Liver (tissue), 8 donors: ENCODE measurements at regions not wholly inside any gene's neighbourhood (a gene's known extent, or its start where the extent isn't known, plus 50 kb on each side); places are given as distances from the start of the nearest gene placed in this dataset.

ENCODE experiments used
- DNase-seq: peaks from one replicate; pipeline ENCODE4 v3.0.0-alpha.2; 2017; ENCODE audit warnings: low spot score
- H3K27ac ChIP-seq, 2 donors: one replicate each; pipeline ENCODE4 v1.7.0; 2013; ENCODE audit warnings: inconsistent platforms in 2 of 2, low read length in 2 of 2, control low read depth in 1 of 2, low read depth in 1 of 2, mild to moderate bottlenecking in 1 of 2
- H3K27me3 ChIP-seq, 4 donors: one replicate each; pipeline versions ENCODE4 v1.6.1 to v1.7.0; 2013; ENCODE audit warnings: low read length in 3 of 4, inconsistent platforms in 1 of 4, mild to moderate bottlenecking in 1 of 4, moderate library complexity in 1 of 4; ENCODE audit not compliant: control insufficient read depth in 4 of 4, insufficient read depth in 4 of 4
- H3K36me3 ChIP-seq, 4 donors: one replicate each; pipeline versions ENCODE4 v1.6.1 to v1.7.0; 2013; ENCODE audit warnings: low read length in 3 of 4, mild to moderate bottlenecking in 3 of 4, low read depth in 1 of 4, moderate library complexity in 1 of 4; ENCODE audit not compliant: control insufficient read depth in 4 of 4, insufficient read depth in 3 of 4
- H3K4me1 ChIP-seq, 4 donors: one replicate each; pipeline versions ENCODE4 v1.6.1 to v1.7.0; 2013; ENCODE audit warnings: low read length in 3 of 4, mild to moderate bottlenecking in 3 of 4, moderate library complexity in 1 of 4; ENCODE audit not compliant: control insufficient read depth in 4 of 4, insufficient read depth in 4 of 4
- H3K4me3 ChIP-seq, 3 donors: one replicate each; pipeline versions ENCODE4 v1.6.1 to v1.7.0; 2013; ENCODE audit warnings: low read length in 3 of 3, control low read depth in 1 of 3, low read depth in 1 of 3, mild to moderate bottlenecking in 1 of 3
- H3K9ac ChIP-seq, 2 donors: one replicate each; pipeline ENCODE4 v1.7.0; 2013; ENCODE audit warnings: low read length in 2 of 2, mild to moderate bottlenecking in 2 of 2, moderate library complexity in 2 of 2, control low read depth in 1 of 2, low read depth in 1 of 2
- H3K9me3 ChIP-seq, 4 donors: one replicate each; pipeline versions ENCODE4 v1.6.1 to v1.7.0; 2013; ENCODE audit warnings: low read length in 3 of 4; ENCODE audit not compliant: control insufficient read depth in 4 of 4
- EGR1 ChIP-seq, 2 donors: IDR thresholded peaks; 2 replicates each; pipeline ENCODE4 v1.6.1; 2016 to 2018; ENCODE audit warnings: antibody characterized with exemption in 2 of 2, low read depth in 2 of 2
- FOXA1 ChIP-seq: IDR thresholded peaks from 2 replicates; pipeline ENCODE4 v1.6.1; 2016; ENCODE audit warnings: antibody characterized with exemption
- FOXA2 ChIP-seq: IDR thresholded peaks from 2 replicates; pipeline ENCODE4 v1.6.1; 2016; ENCODE audit warnings: antibody characterized with exemption
- HNF4A ChIP-seq, 2 donors: conservative IDR thresholded peaks; 2 replicates each; pipeline ENCODE4 v1.6.1; 2016; ENCODE audit warnings: antibody characterized with exemption in 2 of 2, mild to moderate bottlenecking in 2 of 2
- HNF4G ChIP-seq: IDR thresholded peaks from 2 replicates; pipeline ENCODE4 v1.6.1; 2016; ENCODE audit warnings: antibody characterized with exemption
- JUND ChIP-seq, 2 donors: IDR thresholded peaks; 2 replicates each; pipeline ENCODE4 v1.6.1; 2016; ENCODE audit warnings: antibody characterized with exemption in 2 of 2
- NR2F2 ChIP-seq: IDR thresholded peaks from 2 replicates; pipeline ENCODE4 v1.6.1; 2016; ENCODE audit warnings: antibody characterized with exemption
- RXRA ChIP-seq, 2 donors: IDR thresholded peaks; 2 replicates each; pipeline ENCODE4 v1.6.1; 2017 to 2018; ENCODE audit warnings: antibody characterized with exemption in 2 of 2, mild to moderate bottlenecking in 1 of 2
- SP1 ChIP-seq: IDR thresholded peaks from 2 replicates; pipeline ENCODE4 v1.6.1; 2018; ENCODE audit warnings: antibody characterized with exemption, mild to moderate bottlenecking
- TAF1 ChIP-seq: conservative IDR thresholded peaks from 2 replicates; pipeline ENCODE4 v1.6.1; 2016; ENCODE audit warnings: antibody characterized with exemption, mild to moderate bottlenecking
- YY1 ChIP-seq: IDR thresholded peaks from 2 replicates; pipeline ENCODE4 v1.6.1; 2016; ENCODE audit warnings: antibody characterized with exemption, mild to moderate bottlenecking
- whole genome bisulfite sequencing: extraction: QIAGEN DNeasy Blood & Tissue Kit; methylation state at CpG from one replicate; pipeline ENCODE4 v1.1.7; 2013; 5-methylcytosine and 5-hydroxymethylcytosine counted together
- TF ChIP-seq, protein P1 (sequence below): fragments of 150-350 bp; IDR thresholded peaks from 2 replicates; pipeline ENCODE4 v1.5.1; 2017; ENCODE audit warnings: improper control_type of control experiment, low read depth, low read length; ENCODE audit not compliant: missing input control
- TF ChIP-seq, protein P2 (sequence below): IDR thresholded peaks from 2 replicates; pipeline ENCODE4 v1.6.1; 2016; ENCODE audit warnings: antibody characterized with exemption, mild to moderate bottlenecking
- TF ChIP-seq, protein P3 (sequence below): IDR thresholded peaks from 2 replicates; pipeline ENCODE4 v1.6.1; 2016; ENCODE audit warnings: antibody characterized with exemption
- TF ChIP-seq, protein P4 (sequence below): IDR thresholded peaks from 2 replicates; pipeline ENCODE4 v1.6.1; 2016; ENCODE audit warnings: antibody characterized with exemption
- TF ChIP-seq, protein P5 (sequence below): IDR thresholded peaks from 2 replicates; pipeline ENCODE4 v1.6.1; 2016; ENCODE audit warnings: antibody characterized with exemption
- donor health status: healthy.
- donor health status: healthy.
- donor health status: healthy.
- donor health status: healthy.
- donor health status: healthy.

DNA sequence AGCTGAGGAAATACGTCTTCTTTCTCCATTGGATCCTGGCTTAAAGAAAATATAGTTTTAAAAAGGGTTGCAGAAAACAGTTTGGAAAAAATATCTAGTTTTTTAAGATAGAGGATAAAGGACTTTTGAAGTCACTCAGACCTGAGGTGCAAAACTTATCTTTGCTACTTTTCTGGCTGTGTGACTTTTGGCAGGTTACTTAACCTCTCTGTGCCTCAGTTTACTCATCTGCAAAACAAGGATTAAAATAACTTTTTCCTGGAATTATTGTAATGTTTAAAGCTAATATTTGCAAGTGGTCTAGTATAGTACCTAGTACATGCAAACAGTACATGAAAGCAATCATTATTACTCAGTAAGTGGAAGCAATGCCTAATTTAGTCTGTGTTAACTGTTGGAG, 176.8 kb downstream of the TBX5 start (continued):
- TF ChIP-seq, protein P1, sequence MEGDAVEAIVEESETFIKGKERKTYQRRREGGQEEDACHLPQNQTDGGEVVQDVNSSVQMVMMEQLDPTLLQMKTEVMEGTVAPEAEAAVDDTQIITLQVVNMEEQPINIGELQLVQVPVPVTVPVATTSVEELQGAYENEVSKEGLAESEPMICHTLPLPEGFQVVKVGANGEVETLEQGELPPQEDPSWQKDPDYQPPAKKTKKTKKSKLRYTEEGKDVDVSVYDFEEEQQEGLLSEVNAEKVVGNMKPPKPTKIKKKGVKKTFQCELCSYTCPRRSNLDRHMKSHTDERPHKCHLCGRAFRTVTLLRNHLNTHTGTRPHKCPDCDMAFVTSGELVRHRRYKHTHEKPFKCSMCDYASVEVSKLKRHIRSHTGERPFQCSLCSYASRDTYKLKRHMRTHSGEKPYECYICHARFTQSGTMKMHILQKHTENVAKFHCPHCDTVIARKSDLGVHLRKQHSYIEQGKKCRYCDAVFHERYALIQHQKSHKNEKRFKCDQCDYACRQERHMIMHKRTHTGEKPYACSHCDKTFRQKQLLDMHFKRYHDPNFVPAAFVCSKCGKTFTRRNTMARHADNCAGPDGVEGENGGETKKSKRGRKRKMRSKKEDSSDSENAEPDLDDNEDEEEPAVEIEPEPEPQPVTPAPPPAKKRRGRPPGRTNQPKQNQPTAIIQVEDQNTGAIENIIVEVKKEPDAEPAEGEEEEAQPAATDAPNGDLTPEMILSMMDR, result no peak

DNA sequence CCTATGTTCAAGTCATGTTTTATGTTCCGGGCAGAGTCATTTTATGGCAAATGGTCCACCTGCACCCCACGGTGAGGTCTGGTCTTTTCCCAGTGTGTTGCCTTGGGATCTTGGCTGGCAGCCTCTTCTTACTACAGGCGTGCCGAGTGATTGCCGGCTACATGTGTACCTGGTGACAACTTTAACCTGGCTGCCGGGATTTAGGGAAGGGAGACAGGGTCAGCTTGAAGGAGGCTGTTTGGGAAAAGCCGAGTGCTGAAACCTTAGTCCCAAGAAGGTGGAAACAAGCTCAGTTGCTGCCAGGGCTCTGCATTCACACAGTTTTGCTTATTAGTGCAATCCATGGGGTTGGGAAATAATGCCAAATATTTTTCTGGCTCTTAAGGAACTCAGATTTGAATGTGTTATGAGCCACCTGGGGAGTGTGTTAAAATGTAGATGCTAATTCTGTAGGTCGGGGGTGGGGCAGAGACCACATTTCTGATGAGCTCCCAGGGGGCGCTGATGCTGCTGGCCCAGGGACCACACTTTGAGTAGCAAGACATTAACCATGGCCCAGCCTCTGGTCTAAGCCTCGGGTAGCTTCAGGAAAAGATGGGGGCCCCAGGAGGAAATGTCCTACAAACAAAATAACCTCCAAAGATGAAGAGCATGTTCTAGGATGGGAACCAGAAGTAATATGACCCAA, 179.6 kb downstream of the TBX5 start:
- Histone ChIP-seq H3K9me3 (peaks cover 0 to 3% (median 0%) of the 10 kb centered on the region in 4 donors), H3K4me1 (no peaks in the 10 kb centered on the region), H3K9ac (no peak overlapping the region), H3K27me3 (peaks cover 0 to 11% (median under 1%) of the 10 kb centered on the region in 4 donors), H3K4me3 (no peak overlapping the region), H3K36me3 (peaks cover 0 to 3% (median 0%) of the 10 kb centered on the region in 4 donors), H3K27ac (no peak overlapping the region)
- DNase-seq, result no peak
- TF ChIP-seq TAF1 (no peak), HNF4A (conservative IDR thresholded peaks at IDR 0.05) (no peak), RXRA (IDR thresholded peaks at IDR 0.05) (no peak), SP1 (no peak), FOXA1 (no peak)
- TF ChIP-seq, protein P1, result no peak
- 61% methylated on average over 10 of the region's 10 CpGs for WGBS

DNA sequence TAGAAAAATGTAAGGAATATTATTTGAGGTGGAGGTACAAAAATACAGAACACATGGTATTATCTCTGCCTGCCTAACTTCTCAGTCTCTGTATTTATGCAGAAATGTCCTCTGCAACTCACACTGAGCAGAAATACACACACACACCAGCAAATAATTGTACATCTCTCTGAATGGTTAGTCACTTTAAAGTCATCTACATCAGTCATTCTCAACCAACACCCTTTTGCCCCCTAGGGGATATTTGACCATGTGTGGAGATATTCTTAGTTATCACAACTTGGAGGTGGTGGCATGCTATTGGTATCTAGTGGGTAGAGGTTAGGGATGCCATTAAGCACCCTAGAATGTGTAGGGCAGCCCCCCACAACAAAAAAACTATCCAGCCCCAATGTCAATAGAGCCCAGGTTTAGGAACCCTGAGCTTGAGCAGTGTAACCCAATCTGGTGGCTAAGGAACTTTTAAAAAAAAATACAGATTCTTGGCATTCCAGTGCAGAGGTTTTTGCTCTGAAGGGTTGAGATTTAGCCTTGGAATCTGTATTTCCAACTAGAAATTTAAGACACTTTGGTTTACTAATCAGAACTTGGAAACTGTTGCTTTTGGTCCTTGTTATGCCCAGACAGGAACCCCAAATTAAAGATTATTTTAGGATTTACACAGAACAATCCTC, 183.8 kb downstream of the TBX5 start:
- Histone ChIP-seq H3K27ac (no peak overlapping the region), H3K4me3 (no peak overlapping the region), H3K9ac (no peak overlapping the region), H3K9me3 (no peaks in the 10 kb centered on the region), H3K4me1 (no peaks in the 10 kb centered on the region), H3K27me3 (peaks cover 0 to 9% (median 0%) of the 10 kb centered on the region in 4 donors), H3K36me3 (no peaks in the 10 kb centered on the region)
- no peak for DNase-seq
- TF ChIP-seq TAF1 (no peak), YY1 (no peak), SP1 (no peak), FOXA2 (no peak), HNF4G (no peak), JUND (IDR thresholded peaks at IDR 0.05) (no peak), NR2F2 (no peak), HNF4A (conservative IDR thresholded peaks at IDR 0.05) (no peak), EGR1 (IDR thresholded peaks at IDR 0.05; ENCODE audit: low read depth in 2 of 2) (no peak), FOXA1 (no peak)
- TF ChIP-seq, protein P2, sequence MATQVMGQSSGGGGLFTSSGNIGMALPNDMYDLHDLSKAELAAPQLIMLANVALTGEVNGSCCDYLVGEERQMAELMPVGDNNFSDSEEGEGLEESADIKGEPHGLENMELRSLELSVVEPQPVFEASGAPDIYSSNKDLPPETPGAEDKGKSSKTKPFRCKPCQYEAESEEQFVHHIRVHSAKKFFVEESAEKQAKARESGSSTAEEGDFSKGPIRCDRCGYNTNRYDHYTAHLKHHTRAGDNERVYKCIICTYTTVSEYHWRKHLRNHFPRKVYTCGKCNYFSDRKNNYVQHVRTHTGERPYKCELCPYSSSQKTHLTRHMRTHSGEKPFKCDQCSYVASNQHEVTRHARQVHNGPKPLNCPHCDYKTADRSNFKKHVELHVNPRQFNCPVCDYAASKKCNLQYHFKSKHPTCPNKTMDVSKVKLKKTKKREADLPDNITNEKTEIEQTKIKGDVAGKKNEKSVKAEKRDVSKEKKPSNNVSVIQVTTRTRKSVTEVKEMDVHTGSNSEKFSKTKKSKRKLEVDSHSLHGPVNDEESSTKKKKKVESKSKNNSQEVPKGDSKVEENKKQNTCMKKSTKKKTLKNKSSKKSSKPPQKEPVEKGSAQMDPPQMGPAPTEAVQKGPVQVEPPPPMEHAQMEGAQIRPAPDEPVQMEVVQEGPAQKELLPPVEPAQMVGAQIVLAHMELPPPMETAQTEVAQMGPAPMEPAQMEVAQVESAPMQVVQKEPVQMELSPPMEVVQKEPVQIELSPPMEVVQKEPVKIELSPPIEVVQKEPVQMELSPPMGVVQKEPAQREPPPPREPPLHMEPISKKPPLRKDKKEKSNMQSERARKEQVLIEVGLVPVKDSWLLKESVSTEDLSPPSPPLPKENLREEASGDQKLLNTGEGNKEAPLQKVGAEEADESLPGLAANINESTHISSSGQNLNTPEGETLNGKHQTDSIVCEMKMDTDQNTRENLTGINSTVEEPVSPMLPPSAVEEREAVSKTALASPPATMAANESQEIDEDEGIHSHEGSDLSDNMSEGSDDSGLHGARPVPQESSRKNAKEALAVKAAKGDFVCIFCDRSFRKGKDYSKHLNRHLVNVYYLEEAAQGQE, result no peak
- TF ChIP-seq, protein P3, sequence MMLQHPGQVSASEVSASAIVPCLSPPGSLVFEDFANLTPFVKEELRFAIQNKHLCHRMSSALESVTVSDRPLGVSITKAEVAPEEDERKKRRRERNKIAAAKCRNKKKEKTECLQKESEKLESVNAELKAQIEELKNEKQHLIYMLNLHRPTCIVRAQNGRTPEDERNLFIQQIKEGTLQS, result no peak
- TF ChIP-seq, protein P4, sequence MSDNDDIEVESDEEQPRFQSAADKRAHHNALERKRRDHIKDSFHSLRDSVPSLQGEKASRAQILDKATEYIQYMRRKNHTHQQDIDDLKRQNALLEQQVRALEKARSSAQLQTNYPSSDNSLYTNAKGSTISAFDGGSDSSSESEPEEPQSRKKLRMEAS, result no peak
- TF ChIP-seq, protein P5, sequence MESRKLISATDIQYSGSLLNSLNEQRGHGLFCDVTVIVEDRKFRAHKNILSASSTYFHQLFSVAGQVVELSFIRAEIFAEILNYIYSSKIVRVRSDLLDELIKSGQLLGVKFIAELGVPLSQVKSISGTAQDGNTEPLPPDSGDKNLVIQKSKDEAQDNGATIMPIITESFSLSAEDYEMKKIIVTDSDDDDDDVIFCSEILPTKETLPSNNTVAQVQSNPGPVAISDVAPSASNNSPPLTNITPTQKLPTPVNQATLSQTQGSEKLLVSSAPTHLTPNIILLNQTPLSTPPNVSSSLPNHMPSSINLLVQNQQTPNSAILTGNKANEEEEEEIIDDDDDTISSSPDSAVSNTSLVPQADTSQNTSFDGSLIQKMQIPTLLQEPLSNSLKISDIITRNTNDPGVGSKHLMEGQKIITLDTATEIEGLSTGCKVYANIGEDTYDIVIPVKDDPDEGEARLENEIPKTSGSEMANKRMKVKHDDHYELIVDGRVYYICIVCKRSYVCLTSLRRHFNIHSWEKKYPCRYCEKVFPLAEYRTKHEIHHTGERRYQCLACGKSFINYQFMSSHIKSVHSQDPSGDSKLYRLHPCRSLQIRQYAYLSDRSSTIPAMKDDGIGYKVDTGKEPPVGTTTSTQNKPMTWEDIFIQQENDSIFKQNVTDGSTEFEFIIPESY, result no peak
- TF ChIP-seq, protein P1, result no peak
